HEK293T (cell line): ENCODE measurements at regions not wholly inside any gene's neighbourhood (a gene's known extent, or its start where the extent isn't known, plus 50 kb on each side); places are given as distances from the start of the nearest gene placed in this dataset.

Experiments used
- ARNT ChIP-seq: fragments of 450-650 bp; IDR thresholded peaks from 2 replicates; pipeline ENCODE4 v1.6.1; 2017; ENCODE audit warnings: mild to moderate bottlenecking
- BHLHE40 ChIP-seq: fragments of 450-650 bp; IDR thresholded peaks from 2 replicates; pipeline ENCODE4 v1.6.1; 2016; ENCODE audit warnings: mild to moderate bottlenecking, moderate library complexity, borderline replicate concordance
- ELF4 ChIP-seq: fragments of 450-650 bp; IDR thresholded peaks from 2 replicates; pipeline ENCODE4 v1.6.1; 2017; ENCODE audit warnings: antibody characterized with exemption

DNA sequence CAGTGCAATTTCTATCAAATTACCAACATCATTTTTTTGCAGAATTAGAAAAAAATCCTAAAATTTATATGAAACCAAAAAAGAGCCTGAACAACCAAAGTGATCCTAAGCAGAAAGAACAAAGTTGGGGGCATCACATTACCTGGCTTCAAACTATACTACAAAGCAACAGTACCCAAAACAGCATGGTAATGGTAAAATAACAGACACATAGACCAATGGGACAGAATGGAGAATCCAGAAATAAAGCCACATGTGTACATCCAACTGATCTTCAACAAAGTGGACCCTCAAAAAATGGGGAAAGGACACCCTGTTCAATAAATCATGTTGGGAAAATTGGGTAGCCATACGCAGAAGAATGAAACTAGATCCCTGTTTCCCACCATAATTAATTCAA lies 245.7 kb upstream of the CTAGE1 start:
- TF ChIP-seq BHLHE40, result no peak
- no peak for TF ChIP-seq ELF4
- TF ChIP-seq ARNT, result no peak
